Keratinocyte (primary cell): ENCODE measurements at regions not wholly inside any gene's neighbourhood (a gene's known extent, or its start where the extent isn't known, plus 50 kb on each side); places are given as distances from the start of the nearest gene placed in this dataset.

Experiments used
- DNase-seq: peaks from one replicate; pipeline ENCODE4 v3.0.0-alpha.2; 2011; ENCODE audit warnings: low read depth, missing footprints, low spot score
- FAIRE-seq: peaks from 2 replicates; lab custom pipeline; 2011; peaks lifted over from hg19 to GRCh38; lab: Jason Lieb, UNC
- H2AFZ ChIP-seq: 2 replicates; pipeline ENCODE4 v1.6.0; 2012; ENCODE audit warnings: low read length, control low read depth, inconsistent platforms; ENCODE audit not compliant: control insufficient read depth
- H3K27ac ChIP-seq: 2 replicates; pipeline ENCODE4 v1.5.1; 2011; ENCODE audit warnings: low read length; ENCODE audit not compliant: control insufficient read depth, insufficient read depth
- H3K27me3 ChIP-seq: 3 replicates; pipeline ENCODE4 v1.6.0; 2011; ENCODE audit warnings: low read length; ENCODE audit not compliant: control insufficient read depth, insufficient read depth; ENCODE audit errors: extremely low read depth
- H3K36me3 ChIP-seq, 2 experiments: 2 replicates in 1 of 2; 3 replicates in 1 of 2; pipeline ENCODE4 v1.5.1; 2011; ENCODE audit warnings: low read length in 2 of 2, mild to moderate bottlenecking in 1 of 2; ENCODE audit not compliant: control insufficient read depth in 2 of 2, insufficient read depth in 2 of 2; ENCODE audit errors: extremely low read depth in 1 of 2
- H3K4me1 ChIP-seq: 3 replicates; pipeline ENCODE4 v1.5.1; 2011; ENCODE audit warnings: low read length; ENCODE audit not compliant: control insufficient read depth, insufficient read depth; ENCODE audit errors: extremely low read depth
- H3K4me2 ChIP-seq: 3 replicates; pipeline ENCODE4 v1.6.0; 2011; ENCODE audit warnings: low read depth, low read length; ENCODE audit not compliant: control insufficient read depth, insufficient read depth; ENCODE audit errors: extremely low read depth
- H3K4me3 ChIP-seq, 3 experiments: fragments of 200-600 bp in 1 of 3; sonication (generic) in 1 of 3; 2 replicates in 2 of 3; 3 replicates in 1 of 3; pipeline ENCODE4 v1.5.1; 2011 to 2016; ENCODE audit warnings: low read length in 3 of 3, mild to moderate bottlenecking in 3 of 3, control low read depth in 2 of 3, inconsistent platforms in 1 of 3, low read depth in 1 of 3, mixed read lengths in 1 of 3, mixed run types in 1 of 3, moderate library complexity in 1 of 3; ENCODE audit not compliant: control insufficient read depth in 2 of 3, insufficient read depth in 2 of 3; ENCODE audit errors: extremely low read depth in 1 of 3
- H3K79me2 ChIP-seq: 2 replicates; pipeline ENCODE4 v1.6.0; 2012; ENCODE audit warnings: low read length; ENCODE audit not compliant: control insufficient read depth, insufficient read depth
- H3K9ac ChIP-seq: 3 replicates; pipeline ENCODE4 v1.6.0; 2011; ENCODE audit warnings: low read length; ENCODE audit not compliant: control insufficient read depth, insufficient read depth; ENCODE audit errors: extremely low read depth
- H3K9me1 ChIP-seq: 3 replicates; pipeline ENCODE4 v1.6.0; 2011; ENCODE audit warnings: low read length; ENCODE audit not compliant: control insufficient read depth, insufficient read depth; ENCODE audit errors: extremely low read depth
- H3K9me3 ChIP-seq: 2 replicates; pipeline ENCODE4 v1.5.1; 2012; ENCODE audit warnings: low read depth, low read length; ENCODE audit not compliant: control insufficient read depth
- H4K20me1 ChIP-seq: 3 replicates; pipeline ENCODE4 v1.6.0; 2011; ENCODE audit warnings: low read length; ENCODE audit not compliant: control insufficient read depth, insufficient read depth; ENCODE audit errors: extremely low read depth
- EZH2 ChIP-seq: IDR thresholded peaks from one replicate; pipeline ENCODE4 v1.6.1; 2012; ENCODE audit warnings: inconsistent platforms, mild to moderate bottlenecking, low read length, moderate library complexity
- dilution Hi-C: fragments of 300-500 bp; cut with MboI; formaldehyde crosslinking; loops from one replicate; pipeline ENCODE4 v1.7.0; 2020; ENCODE audit warnings: low sequenced_read_pairs; ENCODE audit not compliant: extremely low pct_ligation_motif_present
- TF ChIP-seq, protein P1 (sequence below), 3 experiments: IDR thresholded peaks in 1 of 3; conservative IDR thresholded peaks in 1 of 3; optimal IDR thresholded peaks in 1 of 3; 2 replicates in 2 of 3; 3 replicates in 1 of 3; pipeline versions ENCODE3 to v1.5.1; 2011; ENCODE audit warnings: low read length in 3 of 3, mild to moderate bottlenecking in 3 of 3, moderate library complexity in 2 of 3, control low read depth in 1 of 3, inconsistent platforms in 1 of 3; ENCODE audit not compliant: insufficient read depth in 2 of 3; ENCODE audit errors: extremely low read depth in 1 of 3

GRCh38 chr14:73780391-73780790 is 66.2 kb upstream of the PNMA1 start:
- Histone ChIP-seq H3K36me3 (peaks cover 4 to 14% of the 10 kb centered on the region in 2 experiments), H3K9me1 (peaks cover 4% of the 10 kb centered on the region), H3K9ac (no peak overlapping the region), H2AFZ (no peak overlapping the region), H3K4me2 (no peak overlapping the region), H3K27ac (no peak overlapping the region), H3K27me3 (no peaks in the 10 kb centered on the region), H3K4me3 (no peak overlapping the region), H4K20me1 (no peaks in the 10 kb centered on the region), H3K9me3 (no peaks in the 10 kb centered on the region), H3K4me1 (peaks cover 24% of the 10 kb centered on the region), H3K79me2 (peaks cover 80% of the 10 kb centered on the region)
- dilution Hi-C loops, result loop anchor here (5.0 kb wide), 1 partner anchor 33 kb away; no protein-coding TSS in a partner anchor
- TF ChIP-seq, protein P1, sequence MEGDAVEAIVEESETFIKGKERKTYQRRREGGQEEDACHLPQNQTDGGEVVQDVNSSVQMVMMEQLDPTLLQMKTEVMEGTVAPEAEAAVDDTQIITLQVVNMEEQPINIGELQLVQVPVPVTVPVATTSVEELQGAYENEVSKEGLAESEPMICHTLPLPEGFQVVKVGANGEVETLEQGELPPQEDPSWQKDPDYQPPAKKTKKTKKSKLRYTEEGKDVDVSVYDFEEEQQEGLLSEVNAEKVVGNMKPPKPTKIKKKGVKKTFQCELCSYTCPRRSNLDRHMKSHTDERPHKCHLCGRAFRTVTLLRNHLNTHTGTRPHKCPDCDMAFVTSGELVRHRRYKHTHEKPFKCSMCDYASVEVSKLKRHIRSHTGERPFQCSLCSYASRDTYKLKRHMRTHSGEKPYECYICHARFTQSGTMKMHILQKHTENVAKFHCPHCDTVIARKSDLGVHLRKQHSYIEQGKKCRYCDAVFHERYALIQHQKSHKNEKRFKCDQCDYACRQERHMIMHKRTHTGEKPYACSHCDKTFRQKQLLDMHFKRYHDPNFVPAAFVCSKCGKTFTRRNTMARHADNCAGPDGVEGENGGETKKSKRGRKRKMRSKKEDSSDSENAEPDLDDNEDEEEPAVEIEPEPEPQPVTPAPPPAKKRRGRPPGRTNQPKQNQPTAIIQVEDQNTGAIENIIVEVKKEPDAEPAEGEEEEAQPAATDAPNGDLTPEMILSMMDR (optimal IDR thresholded peaks at IDR 0.05 in 1 of 3, IDR thresholded peaks at IDR 0.05 in 1 of 3, conservative IDR thresholded peaks at IDR 0.05 in 1 of 3; ENCODE audit: extremely low read depth in 1 of 3, insufficient read depth in 2 of 3, low read length in 3 of 3), result no peak
- TF ChIP-seq EZH2, result no peak
- FAIRE-seq (no peak), DNase-seq (no peak)

- Histone ChIP-seq H3K9me3 (no peaks in the 10 kb centered on the region), H3K9ac (no peak overlapping the region), H3K4me1 (peaks cover 12% of the 10 kb centered on the region), H3K4me3 (no peak overlapping the region), H3K27me3 (no peaks in the 10 kb centered on the region), H2AFZ (no peak overlapping the region), H3K9me1 (peaks cover 4% of the 10 kb centered on the region), H3K79me2 (peaks cover 80% of the 10 kb centered on the region), H3K36me3 (peaks cover 4 to 14% of the 10 kb centered on the region in 2 experiments), H3K4me2 (no peak overlapping the region), H3K27ac (no peak overlapping the region), H4K20me1 (no peaks in the 10 kb centered on the region)
- no peak for TF ChIP-seq EZH2
- TF ChIP-seq, protein P1 (optimal IDR thresholded peaks at IDR 0.05 in 1 of 3, IDR thresholded peaks at IDR 0.05 in 1 of 3, conservative IDR thresholded peaks at IDR 0.05 in 1 of 3; ENCODE audit: extremely low read depth in 1 of 3, insufficient read depth in 2 of 3, low read length in 3 of 3), result no peak
- dilution Hi-C loops, result no loop called here
- FAIRE-seq, result no peak
- DNase-seq, result no peak
These were observed 64.6 kb upstream of the PNMA1 start for GRCh38 chr14:73778736-73779135.
